ENCODE measurements at regions not wholly inside any gene's neighbourhood (a gene's known extent, or its start where the extent isn't known, plus 50 kb on each side); places are given as distances from the start of the nearest gene placed in this dataset.

GRCh38 chr2:64859312-64860212 is 129.6 kb upstream of the SLC1A4 start:
- TF ChIP-seq CTCF (IDR thresholded peaks at IDR 0.05; ENCODE audit: control extremely low read depth in 1 of 3, insufficient read depth in 1 of 3, low read depth in 1 of 3, low read length in 3 of 3) (no peak; a peak in 1 of 4 replicates), POLR2A (IDR thresholded peaks at IDR 0.05; ENCODE audit: control extremely low read depth in 1 of 2, low read depth in 2 of 2, low read length in 2 of 2) (no peak), SIN3A (conservative IDR thresholded peaks at IDR 0.05 in 1 of 2, IDR thresholded peaks at IDR 0.05 in 1 of 2; ENCODE audit: low read depth in 1 of 2, low read length in 2 of 2) (no peak), CREB1 (IDR thresholded peaks at IDR 0.05) (no peak), MAX (IDR thresholded peaks at IDR 0.05) (peak; percentile 46), TAF1 (IDR thresholded peaks at IDR 0.05; ENCODE audit: low read depth, low read length) (no peak), CBX5 (IDR thresholded peaks at IDR 0.05; ENCODE audit: low read depth, low read length) (no peak), HDAC6 (IDR thresholded peaks at IDR 0.05; ENCODE audit: low read depth, low read length) (no peak), CTBP2 (IDR thresholded peaks at IDR 0.05; ENCODE audit: borderline replicate concordance, insufficient read depth, insufficient read length, low read length) (no peak), YY1 (IDR thresholded peaks at IDR 0.05; ENCODE audit: low read depth, low read length) (0 out of 2 replicates have a peak, but pooled peaks have one; percentile 46), ATF2 (IDR thresholded peaks at IDR 0.05; ENCODE audit: low read length) (no peak)

Measured in H1 (cell line).